NCI-H1930 (cell line): ENCODE measurements at regions not wholly inside any gene's neighbourhood (a gene's known extent, or its start where the extent isn't known, plus 50 kb on each side); places are given as distances from the start of the nearest gene placed in this dataset.
"Not testable (repeated sequence)": the region's sequence is repeated elsewhere in the genome, so short reads cannot be mapped to it uniquely, and the experiment has no call there.

Experiments
- DNase-seq, 2 experiments: peaks; one replicate each; lab custom pipeline; 2025; lab: John Stamatoyannopoulos, UW

DNA sequence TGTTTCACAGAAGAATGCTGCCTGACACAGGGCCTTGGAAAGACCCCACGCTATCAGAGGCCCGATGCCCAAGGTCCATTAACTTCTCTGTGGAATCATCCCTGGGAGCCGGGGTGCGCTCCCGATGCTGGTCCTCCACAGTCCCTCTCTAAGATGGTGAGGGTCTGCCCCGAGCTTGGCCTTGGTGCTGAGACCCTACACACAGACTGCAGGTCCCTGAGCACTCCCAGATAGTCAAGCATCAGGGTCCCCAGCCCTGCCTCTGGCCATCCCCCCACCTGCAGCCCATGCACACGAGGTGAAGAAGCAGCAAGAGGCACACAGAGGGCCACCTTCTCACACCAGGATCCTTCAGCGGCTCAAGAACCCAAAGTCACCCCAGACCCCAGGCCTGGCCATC lies 263.3 kb downstream of the MYCN start:
- DNase-seq, result no peak

DNA sequence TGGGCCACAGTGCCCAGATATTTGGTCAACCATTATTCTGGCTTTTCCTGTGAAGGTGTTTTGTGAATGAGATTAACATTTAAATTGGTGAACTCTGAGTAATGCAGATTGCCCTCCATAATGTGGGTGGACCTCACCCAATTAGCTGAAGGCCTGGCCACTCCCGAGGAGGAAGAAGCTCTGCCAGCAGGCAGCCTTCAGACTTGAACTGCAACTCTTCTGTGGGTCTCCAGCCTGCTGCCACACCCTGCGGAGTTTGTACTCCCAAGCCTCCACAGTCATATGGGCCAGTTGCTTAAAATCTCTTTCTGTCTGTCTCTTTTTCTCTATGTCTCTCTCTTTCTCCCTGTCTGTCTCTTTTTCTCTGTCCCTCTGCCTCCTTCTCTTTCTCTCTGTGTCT lies 262.7 kb downstream of the MYCN start:
- no peak for DNase-seq

DNA sequence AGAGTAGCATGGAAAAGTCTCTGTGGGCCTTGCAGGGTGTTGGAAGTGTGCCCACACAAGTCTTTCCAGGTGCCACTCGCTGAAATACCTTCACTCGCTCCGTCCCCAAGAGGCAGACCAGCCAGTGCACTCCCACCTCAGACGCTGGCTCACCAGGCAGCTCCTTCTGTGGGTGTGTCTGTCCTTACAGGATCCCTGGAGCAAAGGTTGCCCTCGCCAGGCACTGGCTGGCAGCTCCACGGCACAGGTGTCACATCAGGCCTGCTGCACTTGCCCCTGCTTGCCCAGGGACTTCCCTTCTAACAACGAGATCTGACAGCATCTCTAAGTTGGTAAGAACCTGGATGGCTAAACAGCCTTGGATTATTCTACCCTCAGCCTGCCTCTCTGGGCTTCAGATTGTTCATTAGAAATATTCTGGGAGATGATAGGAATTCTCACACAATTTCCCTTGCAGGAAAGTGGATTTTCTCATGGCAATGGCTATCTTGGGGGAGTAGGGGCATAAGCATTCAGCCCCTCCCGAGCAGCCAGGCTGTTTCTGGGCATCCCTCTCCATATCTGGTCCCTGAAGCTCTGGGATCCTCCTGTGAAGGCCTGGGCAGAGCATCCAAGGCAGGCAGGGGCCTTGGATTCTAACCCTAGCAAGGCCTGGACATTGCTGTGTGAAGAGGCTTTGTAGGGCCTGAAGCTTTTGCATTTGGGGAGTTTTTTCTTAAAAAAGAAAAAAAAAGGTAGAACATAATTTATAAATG lies 262.1 kb downstream of the MYCN start:
- DNase-seq, result no peak

DNA sequence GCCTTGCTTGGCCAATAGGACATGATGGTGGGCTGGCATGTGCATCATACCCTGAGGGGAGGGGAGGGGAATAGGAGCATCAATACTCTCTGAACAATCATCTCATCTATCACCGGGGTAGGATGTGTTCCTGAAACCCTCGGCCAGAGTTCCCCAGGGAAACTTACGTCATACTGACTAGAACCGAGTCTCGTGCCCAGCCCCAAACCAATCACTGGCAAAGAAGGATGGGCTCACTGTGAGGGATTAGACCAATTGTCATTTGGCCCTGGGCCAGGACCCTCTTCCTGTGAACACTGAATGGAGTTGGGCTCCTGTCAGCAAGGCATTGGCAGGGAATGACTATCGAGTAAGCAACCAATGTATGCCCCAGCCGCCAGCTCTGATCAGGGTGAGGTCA lies 261.5 kb downstream of the MYCN start:
- DNase-seq, result no peak

DNA sequence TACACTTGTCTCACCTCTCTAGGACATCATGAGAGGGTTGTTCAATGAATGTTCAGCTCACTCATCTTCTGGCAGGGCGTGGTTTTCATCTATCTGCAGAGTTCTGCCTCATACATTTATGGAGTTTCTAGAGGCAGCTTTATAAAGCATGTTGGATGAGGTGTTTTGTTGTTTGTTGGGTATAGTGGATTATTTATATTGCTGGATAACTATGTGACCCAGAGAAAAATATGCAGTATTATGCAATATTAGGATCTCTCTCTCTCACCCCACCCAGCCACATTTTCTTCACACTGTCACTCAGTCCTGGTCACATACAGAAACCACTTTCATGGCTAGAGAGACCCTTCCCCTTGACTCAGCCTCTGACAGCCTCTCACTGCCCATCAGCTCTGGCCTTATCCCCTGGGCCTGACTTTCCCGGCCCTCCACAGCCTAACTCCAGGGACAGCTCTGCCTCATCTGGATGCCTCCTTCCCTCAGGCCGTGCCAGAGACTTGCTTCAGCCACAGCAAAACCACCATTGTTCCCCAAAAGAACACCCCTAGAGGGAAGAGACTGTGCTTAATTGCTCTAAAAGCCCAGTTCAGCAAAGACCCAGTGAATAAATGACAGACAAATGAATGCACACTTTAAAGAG lies 260.3 kb downstream of the MYCN start:
- DNase-seq, result no peak

DNA sequence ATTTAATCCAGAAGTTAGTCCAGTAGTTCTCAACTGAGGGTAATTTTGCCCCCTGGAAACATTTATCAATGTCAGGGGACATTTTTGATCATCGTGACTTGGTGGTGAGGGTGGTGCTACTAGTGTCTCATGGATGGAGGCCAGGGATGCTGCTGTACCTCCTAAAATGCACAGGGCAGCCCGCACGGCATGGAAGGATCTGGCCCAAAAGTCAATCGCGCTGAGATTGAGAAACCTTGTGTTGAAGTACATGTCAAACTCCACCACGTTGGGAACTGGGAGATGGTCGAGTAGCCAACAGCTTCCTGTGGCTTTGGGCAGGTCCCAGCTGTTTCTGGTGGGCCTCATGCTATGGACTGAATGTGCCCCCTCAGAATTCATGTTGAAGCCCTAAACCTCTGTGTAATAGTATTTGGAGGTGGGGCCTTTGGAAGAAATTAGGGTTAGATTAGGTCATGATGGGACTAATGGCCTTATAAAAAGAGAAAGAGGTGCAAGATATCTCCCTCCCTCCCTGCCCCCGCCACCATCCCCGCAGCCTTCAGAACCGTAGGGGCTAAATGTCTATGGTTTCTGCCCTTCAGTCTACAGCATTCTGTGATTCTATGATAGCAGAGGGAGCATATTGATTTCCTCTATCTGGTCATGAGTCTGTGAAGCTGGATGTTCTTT lies 259.7 kb downstream of the MYCN start:
- no peak for DNase-seq

DNA sequence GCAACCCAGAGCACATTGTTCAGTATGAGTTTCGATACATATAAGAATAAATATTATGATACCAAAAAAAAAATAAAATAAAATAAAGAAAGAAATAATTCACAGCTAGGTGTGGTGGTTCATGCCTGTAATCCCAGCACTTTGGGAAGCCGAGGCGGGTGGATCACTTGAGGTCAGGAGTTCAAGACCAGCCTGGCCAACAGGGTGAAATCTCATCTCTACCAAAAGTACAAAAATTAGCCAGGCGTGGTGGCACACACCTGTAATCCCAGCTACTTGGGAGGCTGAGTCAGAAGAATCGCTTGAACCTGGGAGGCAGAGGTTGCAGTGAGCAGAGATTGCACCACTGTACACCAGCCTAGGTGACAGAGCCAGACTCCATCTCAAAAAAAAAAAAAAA lies 258.9 kb downstream of the MYCN start:
- not testable (repeated sequence) for DNase-seq

DNA sequence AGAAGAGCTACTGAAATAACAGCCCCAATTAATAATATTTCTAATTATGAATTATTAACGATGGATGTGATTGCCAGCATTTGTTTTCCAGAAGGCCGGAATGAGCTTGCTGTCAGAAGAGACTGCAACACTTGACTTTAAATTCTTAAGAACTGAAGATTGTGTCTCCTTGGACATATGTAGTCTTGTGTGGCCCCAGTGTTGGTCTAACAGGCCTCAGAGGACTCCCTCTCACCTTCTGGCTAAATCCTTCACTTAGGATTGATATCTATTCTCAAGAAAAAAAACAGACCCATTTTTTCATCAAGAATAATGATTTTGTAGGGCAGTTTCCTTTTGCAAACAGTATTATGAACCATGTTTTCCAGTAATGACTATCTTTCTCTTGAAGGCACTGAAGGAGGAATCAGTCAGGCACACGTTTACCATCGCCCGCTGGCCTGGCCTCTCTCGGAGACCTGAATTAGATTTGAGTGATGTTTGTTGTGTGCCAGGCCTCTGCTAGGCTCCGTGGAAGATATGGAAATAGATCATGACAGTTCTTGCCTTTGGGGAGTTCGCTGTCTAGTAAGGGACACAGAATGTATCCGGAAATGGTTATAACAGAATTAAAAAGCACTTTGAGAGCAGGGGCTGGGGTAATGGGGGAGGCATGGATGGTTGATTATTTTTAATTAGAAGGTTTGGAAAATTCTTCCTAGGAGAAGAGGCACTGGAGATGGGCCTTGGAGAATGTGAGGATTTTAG lies 258.0 kb downstream of the MYCN start:
- DNase-seq, result no peak

DNA sequence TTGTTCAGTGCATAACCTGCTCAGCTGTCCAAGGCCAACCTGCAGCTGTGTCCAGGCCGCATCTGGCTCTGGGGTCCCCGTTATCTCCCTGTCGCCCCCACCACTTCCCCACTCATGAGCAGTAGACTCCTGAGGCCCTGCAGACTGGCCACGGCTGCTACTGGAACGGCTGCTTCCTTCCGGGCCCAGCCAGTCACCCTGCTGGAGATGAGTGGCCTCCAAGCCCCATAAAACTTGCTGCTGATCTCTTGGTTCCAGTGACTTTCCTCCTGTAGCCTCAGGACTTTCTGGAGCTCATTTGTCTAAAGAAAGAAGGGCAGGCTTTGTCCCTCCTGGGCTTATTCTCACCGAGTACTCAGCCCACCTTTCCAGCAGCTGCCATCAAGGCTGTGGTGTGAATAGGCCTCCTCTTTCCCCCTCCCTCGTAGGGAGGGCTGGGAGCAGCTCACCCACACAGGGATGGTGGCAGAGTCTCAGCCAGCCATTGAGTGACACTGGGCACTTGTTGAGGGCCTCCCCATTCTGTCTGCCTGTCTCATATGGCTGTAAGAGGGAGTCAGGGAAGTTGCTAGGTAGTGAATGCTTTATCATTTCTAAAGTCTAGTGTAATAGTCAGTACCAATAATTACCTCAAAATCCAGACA lies 257.3 kb downstream of the MYCN start:
- DNase-seq, result no peak

DNA sequence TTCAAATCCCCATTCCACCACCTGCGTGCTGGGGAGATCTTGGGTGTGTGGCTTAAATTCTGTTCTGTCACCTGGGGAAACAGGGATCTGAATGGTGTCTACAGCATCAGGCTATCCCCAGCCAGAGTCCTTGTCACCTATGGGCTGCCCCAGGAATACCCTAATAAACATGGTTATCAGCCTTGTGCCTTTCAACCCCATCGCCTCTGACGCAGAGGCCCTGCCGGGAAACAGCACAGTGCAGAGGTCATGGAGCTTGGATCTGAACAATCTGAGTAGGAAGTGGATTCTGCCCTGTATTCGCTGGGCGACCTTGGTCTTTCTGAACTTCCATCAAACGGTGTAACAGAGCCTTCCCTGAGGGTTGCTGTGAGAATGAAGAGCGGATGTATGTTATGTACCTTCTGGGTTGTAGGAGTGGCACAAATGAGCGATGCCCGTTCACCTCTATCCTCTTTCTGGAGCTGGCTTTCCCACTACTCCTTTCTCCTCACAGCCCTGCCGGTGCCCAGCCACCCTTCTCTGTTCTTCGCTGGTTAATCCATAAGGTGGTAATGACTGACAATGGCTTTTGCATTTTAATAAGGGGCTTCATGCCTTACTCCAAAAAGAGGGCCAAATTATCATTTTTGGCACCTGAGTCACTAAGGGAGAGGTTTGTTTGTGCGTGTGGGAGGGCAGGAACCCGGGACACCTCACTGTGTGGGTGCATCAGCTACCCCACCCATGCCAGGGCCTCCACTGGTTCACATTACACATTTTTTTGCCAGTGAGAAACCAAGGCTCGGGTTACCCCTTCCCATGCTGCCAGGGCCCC lies 256.5 kb downstream of the MYCN start:
- no peak for DNase-seq

DNA sequence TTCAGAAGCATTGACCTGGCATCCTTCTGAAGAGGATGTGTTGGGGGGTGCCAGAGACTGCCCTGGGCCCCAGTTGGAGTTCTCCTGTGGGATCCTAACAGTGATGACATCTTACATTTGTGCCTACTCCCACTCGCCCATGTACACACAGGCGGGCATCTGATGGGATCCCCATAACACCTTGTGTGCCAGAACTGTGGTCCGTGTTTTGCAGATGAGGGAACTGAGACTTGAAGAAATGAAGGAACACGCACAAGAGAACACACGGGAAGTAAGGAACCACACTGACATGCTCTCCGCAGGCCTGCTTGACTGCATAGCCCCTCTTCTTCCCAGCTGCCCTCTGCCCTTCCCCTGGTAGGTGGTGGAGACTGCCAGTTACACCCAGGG lies 255.3 kb downstream of the MYCN start:
- no peak for DNase-seq

DNA sequence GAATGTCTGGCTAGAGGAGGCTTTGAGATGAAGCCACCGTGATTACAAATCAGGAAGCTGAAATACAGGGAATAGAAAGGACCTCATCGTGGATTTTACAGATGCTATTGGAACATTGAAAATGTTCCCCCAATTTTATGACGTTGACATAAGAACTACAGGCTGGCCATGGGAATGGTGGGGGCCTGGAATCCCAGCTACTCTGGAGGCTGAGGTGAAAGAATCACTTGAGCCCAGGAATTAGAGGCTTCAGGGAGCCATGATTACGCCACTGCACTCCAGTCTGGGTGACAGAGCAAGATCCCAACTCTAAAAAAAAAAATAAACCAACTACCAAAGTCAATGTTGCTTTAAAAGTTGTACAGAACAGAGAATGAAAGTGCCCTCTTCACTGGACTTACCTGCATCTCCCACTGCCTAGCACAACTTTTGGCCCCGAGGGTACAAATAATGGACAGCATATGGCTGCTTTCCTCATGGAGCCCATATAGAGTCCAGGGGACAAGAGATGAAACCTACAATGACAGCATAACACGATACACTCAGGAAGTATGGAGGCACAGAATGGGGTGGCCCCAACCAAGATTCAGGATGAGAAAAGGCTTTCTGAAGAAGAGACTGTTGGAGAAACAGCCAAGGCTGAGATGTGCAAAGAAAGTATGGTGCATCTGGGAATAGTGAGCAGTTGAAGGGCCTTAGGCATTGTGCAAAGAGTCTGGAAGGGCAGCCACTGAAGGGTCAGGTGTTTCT lies 254.8 kb downstream of the MYCN start:
- no peak for DNase-seq

DNA sequence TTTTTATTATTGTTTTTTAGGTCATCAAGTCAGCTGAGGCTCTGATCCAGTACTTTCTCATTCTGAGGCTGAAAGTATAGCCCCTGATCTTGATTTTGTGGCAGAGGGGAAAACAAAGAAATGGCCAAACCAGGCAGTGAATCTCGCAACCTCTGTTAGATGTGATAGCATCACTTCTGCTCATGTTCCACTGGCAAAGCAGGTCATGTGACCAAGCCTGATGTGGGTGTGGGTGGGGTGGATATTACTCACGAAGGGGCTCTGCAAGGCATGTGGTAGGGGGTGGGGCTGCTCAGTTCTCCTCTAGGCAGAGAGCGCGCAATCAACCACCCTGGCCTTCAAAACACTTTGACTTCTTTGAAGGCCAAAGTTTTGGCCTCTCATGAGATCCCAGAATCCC lies 254.2 kb downstream of the MYCN start:
- no peak for DNase-seq

DNA sequence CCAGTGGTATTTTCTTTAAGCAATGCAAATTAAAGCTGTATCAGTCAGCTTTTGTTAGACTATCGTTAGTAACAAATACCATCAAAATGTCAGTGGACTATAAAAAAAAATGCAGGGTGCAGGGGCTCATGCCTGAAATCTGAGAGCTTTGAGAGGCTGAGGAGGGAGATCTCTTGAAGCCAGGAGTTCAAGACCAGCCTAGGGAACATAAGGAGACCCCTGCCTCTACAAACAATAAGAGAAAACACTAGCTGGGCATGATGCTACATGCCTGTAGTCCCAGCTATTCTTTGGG lies 253.7 kb downstream of the MYCN start:
- no peak for DNase-seq

DNA sequence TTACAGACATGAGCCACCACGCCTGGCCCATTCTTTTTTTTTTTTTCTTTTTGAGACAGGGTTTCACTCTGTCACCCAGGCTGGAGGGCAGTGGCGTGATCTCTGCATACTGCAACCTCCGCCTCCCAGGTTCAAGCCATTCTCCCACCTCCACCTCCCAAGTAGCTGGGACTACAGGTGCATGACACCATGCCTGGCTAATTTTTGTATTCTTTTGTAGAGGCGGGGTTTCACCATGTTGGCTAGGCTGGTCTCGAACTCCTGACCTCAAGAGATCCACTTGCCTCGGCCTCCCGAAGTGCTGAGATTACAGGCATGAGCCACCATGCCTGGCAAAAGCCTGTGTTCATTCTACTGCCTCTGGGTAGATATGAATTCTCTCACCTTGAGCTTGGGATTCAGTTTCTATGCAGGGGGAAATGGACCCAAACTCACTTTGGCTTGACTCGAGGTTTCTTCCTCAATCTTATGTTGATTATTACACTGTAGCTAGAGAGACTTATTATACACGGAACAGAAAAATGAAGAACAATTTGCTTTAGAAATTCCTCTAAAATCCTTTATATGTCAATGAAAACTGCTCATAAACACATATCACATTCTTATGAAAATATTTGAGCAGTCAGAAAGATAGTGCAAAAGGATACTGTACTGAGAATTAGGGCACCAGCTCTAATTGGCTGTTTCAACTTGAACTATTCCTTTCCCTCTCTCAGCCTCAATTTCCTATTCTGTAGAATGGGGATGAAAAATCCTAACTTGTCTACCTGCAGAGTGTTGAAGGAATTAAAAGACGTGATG lies 252.3 kb downstream of the MYCN start:
- no peak for DNase-seq

DNA sequence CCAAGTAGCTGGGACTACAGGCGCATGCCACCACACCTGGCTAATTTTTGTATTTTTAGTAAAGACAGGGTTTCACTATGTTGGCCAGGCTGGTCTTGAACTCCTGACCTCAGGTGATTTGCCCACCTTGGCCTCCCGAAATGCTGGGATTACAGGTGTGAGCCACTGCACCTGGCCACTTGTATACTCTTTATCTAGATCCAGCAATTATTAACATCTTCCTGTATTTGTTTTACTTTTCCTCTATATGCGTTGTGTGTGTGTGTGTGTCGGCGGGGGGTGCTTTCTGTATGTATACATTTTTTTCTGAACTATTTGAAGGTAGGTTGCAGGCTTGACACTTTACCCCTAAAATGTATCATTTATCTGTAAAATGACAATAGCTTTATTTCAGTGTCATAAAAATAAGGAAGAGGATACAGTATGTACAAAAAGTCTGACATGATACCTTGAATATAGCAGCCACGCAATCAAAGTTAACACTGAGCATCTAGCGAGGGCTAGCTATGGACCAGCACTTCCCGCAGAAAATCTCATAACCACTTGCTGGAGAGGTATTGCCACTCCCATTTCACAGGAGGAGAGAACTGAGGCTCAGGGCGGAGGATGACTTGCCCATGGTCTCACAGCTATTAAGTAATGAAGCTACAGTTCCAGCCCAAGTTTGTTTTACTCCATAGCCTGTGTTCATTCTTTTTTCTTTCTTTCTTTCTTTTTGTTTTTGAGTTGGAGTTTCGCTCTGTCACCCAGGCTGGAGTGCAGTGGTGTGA lies 251.3 kb downstream of the MYCN start:
- DNase-seq, result no peak

DNA sequence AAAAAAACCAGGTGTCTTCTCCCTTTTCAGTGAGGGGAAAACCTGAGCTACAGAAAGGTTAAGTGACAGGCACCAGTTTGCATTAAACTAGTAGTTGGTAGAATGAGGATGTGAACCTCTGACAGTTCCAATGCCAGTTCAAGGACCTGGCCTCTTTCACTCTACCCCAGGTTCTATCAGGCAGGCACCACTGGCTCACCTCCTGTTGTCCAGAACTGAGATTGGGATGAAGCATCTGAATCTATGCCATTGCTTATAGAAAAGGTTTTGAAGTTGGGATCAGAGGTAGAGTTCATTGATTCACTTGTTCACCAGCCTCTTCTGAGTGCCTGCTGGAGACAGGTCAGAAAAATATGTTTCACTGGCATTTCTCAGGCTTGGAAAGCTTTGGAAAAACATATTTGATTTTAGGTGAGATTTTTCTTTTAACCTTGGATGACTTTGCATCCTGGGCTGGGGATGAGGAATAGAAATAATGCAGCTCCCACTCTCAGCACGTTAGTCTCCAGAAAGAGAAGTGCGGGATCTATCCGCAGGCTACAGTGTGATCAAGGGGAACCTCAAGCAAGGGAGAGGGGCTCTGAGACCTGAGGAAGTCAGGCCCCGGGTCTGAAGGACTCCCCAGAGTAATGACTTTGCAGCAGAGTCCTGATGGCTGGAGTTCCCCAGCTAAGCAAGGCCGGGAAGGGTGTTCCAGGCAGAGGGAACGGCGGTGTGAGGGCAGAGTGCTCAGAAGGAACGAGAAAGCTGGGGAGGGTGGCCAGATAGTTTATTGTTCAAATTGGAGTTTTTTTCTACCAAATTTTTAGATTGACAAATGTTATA lies 250.3 kb downstream of the MYCN start:
- DNase-seq, result no peak

DNA sequence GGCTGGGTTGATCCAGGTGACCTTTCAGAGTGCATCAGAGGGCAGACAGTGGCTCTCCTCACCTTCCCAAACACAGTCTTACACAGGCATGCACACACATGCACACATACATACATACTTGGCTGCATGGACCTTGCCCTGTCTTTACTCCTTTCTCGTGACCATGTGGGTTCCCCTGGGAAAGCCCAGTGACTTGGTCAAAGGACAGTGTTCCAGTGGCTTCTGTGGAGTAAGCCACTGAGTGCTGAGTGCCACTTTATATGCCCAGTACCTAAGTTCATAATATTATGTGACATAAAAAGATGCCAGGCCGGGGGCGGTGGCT lies 249.4 kb downstream of the MYCN start:
- no peak for DNase-seq
